ENCODE measurements at regions not wholly inside any gene's neighbourhood (a gene's known extent, or its start where the extent isn't known, plus 50 kb on each side); places are given as distances from the start of the nearest gene placed in this dataset.

GRCh38 chr13:82687884-82688283, 1194.4 kb downstream of the SLITRK1 start:
- TF ChIP-seq CTBP1 (IDR thresholded peaks at IDR 0.05; ENCODE audit: borderline replicate concordance) = no peak
- no peak for TF ChIP-seq SP1 (IDR thresholded peaks at IDR 0.05)
- TF ChIP-seq NFRKB (IDR thresholded peaks at IDR 0.05) = no peak
- no peak for TF ChIP-seq ARNT (IDR thresholded peaks at IDR 0.05)
- TF ChIP-seq PKNOX1 (IDR thresholded peaks at IDR 0.05) = no peak
- TF ChIP-seq FOXA1 (IDR thresholded peaks at IDR 0.05) = no peak
- TF ChIP-seq LEF1 (IDR thresholded peaks at IDR 0.05; ENCODE audit: borderline replicate concordance) = no peak
- TF ChIP-seq ZNF384 (IDR thresholded peaks at IDR 0.05) = no peak
- TF ChIP-seq FOXM1 (IDR thresholded peaks at IDR 0.05; ENCODE audit: borderline replicate concordance) = no peak
- no peak for TF ChIP-seq HDGF (IDR thresholded peaks at IDR 0.05; ENCODE audit: borderline replicate concordance)
- TF ChIP-seq L3MBTL2 (conservative IDR thresholded peaks at IDR 0.05) = no peak
- TF ChIP-seq ELF4 (IDR thresholded peaks at IDR 0.05) = no peak
- TF ChIP-seq FOXK2 (IDR thresholded peaks at IDR 0.05) = no peak
- TF ChIP-seq TARDBP (IDR thresholded peaks at IDR 0.05) = no peak
- no peak for TF ChIP-seq BHLHE40 (IDR thresholded peaks at IDR 0.05; ENCODE audit: borderline replicate concordance)
- no peak for TF ChIP-seq SUZ12 (IDR thresholded peaks at IDR 0.05)
- CTCF ChIA-PET = no interaction called here
- POLR2A ChIA-PET = no interaction called here
- no peak for DNase-seq (ENCODE audit: extremely low spot score)

GRCh38 chr13:82681535-82681934, 1200.7 kb downstream of the SLITRK1 start:
- no peak for DNase-seq (ENCODE audit: extremely low spot score)
- TF ChIP-seq L3MBTL2 (conservative IDR thresholded peaks at IDR 0.05) (no peak), NFRKB (IDR thresholded peaks at IDR 0.05) (no peak), BHLHE40 (IDR thresholded peaks at IDR 0.05; ENCODE audit: borderline replicate concordance) (no peak), FOXA1 (IDR thresholded peaks at IDR 0.05) (no peak), ELF4 (IDR thresholded peaks at IDR 0.05) (no peak), FOXK2 (IDR thresholded peaks at IDR 0.05) (no peak), TARDBP (IDR thresholded peaks at IDR 0.05) (no peak), SUZ12 (IDR thresholded peaks at IDR 0.05) (no peak), SP1 (IDR thresholded peaks at IDR 0.05) (no peak), CTBP1 (IDR thresholded peaks at IDR 0.05; ENCODE audit: borderline replicate concordance) (no peak), ZNF384 (IDR thresholded peaks at IDR 0.05) (no peak), ARNT (IDR thresholded peaks at IDR 0.05) (no peak), LEF1 (IDR thresholded peaks at IDR 0.05; ENCODE audit: borderline replicate concordance) (no peak), PKNOX1 (IDR thresholded peaks at IDR 0.05) (no peak), HDGF (IDR thresholded peaks at IDR 0.05; ENCODE audit: borderline replicate concordance) (no peak)
- ChIA-PET CTCF (no interaction called here), POLR2A (no interaction called here)

GRCh38 chr13:82678052-82678451, 1204.2 kb downstream of the SLITRK1 start:
- no peak for TF ChIP-seq LEF1 (IDR thresholded peaks at IDR 0.05; ENCODE audit: borderline replicate concordance)
- TF ChIP-seq PKNOX1 (IDR thresholded peaks at IDR 0.05) = no peak
- TF ChIP-seq CTBP1 (IDR thresholded peaks at IDR 0.05; ENCODE audit: borderline replicate concordance) = no peak
- TF ChIP-seq FOXA1 (IDR thresholded peaks at IDR 0.05) = no peak
- no peak for TF ChIP-seq ZNF384 (IDR thresholded peaks at IDR 0.05)
- no peak for TF ChIP-seq SP1 (IDR thresholded peaks at IDR 0.05)
- TF ChIP-seq FOXM1 (IDR thresholded peaks at IDR 0.05; ENCODE audit: borderline replicate concordance) = no peak
- no peak for TF ChIP-seq ARNT (IDR thresholded peaks at IDR 0.05)
- no peak for TF ChIP-seq ELF4 (IDR thresholded peaks at IDR 0.05)
- ChIA-PET POLR2A (no interaction called here), CTCF (no interaction called here)
- no peak for DNase-seq (ENCODE audit: extremely low spot score)

GRCh38 chr13:82675024-82675423, 1207.2 kb downstream of the SLITRK1 start:
- DNase-seq (ENCODE audit: extremely low spot score) = no peak

GRCh38 chr13:82674546-82674945, 1207.7 kb downstream of the SLITRK1 start:
- TF ChIP-seq L3MBTL2 (conservative IDR thresholded peaks at IDR 0.05) = no peak
- no peak for TF ChIP-seq ZNF384 (IDR thresholded peaks at IDR 0.05)
- TF ChIP-seq SUZ12 (IDR thresholded peaks at IDR 0.05) = no peak
- no peak for TF ChIP-seq TARDBP (IDR thresholded peaks at IDR 0.05)
- TF ChIP-seq BHLHE40 (IDR thresholded peaks at IDR 0.05; ENCODE audit: borderline replicate concordance) = no peak
- no peak for TF ChIP-seq ARNT (IDR thresholded peaks at IDR 0.05)
- ChIA-PET POLR2A (no interaction called here), CTCF (no interaction called here)
- DNase-seq (ENCODE audit: extremely low spot score) = no peak

More at GRCh38 chr13:82675024-82675423, 1207.2 kb downstream of the SLITRK1 start:
- no peak for TF ChIP-seq TARDBP (IDR thresholded peaks at IDR 0.05)
- no peak for TF ChIP-seq SUZ12 (IDR thresholded peaks at IDR 0.05)
- no peak for TF ChIP-seq NFRKB (IDR thresholded peaks at IDR 0.05)
- TF ChIP-seq FOXA1 (IDR thresholded peaks at IDR 0.05) = no peak
- TF ChIP-seq L3MBTL2 (conservative IDR thresholded peaks at IDR 0.05) = no peak
- TF ChIP-seq FOXM1 (IDR thresholded peaks at IDR 0.05; ENCODE audit: borderline replicate concordance) = no peak
- TF ChIP-seq FOXK2 (IDR thresholded peaks at IDR 0.05) = no peak
- TF ChIP-seq BHLHE40 (IDR thresholded peaks at IDR 0.05; ENCODE audit: borderline replicate concordance) = no peak
- TF ChIP-seq CTBP1 (IDR thresholded peaks at IDR 0.05; ENCODE audit: borderline replicate concordance) = no peak
- no peak for TF ChIP-seq HDGF (IDR thresholded peaks at IDR 0.05; ENCODE audit: borderline replicate concordance)
- TF ChIP-seq PKNOX1 (IDR thresholded peaks at IDR 0.05) = no peak
- TF ChIP-seq SP1 (IDR thresholded peaks at IDR 0.05) = no peak
- TF ChIP-seq ARNT (IDR thresholded peaks at IDR 0.05) = no peak
- no peak for TF ChIP-seq ELF4 (IDR thresholded peaks at IDR 0.05)
- ChIA-PET POLR2A (no interaction called here), CTCF (no interaction called here)

GRCh38 chr13:82672248-82672647, 1210.0 kb downstream of the SLITRK1 start:
- ChIA-PET CTCF (no interaction called here), POLR2A (no interaction called here)

More at GRCh38 chr13:82672248-82672647, 1210.0 kb downstream of the SLITRK1 start:
- no peak for DNase-seq (ENCODE audit: extremely low spot score)
- TF ChIP-seq ARNT (IDR thresholded peaks at IDR 0.05) = no peak
- TF ChIP-seq ELF4 (IDR thresholded peaks at IDR 0.05) = no peak
- no peak for TF ChIP-seq NFRKB (IDR thresholded peaks at IDR 0.05)
- no peak for TF ChIP-seq ZNF384 (IDR thresholded peaks at IDR 0.05)
- TF ChIP-seq FOXK2 (IDR thresholded peaks at IDR 0.05) = no peak
- no peak for TF ChIP-seq SUZ12 (IDR thresholded peaks at IDR 0.05)
- TF ChIP-seq PKNOX1 (IDR thresholded peaks at IDR 0.05) = no peak
- no peak for TF ChIP-seq HDGF (IDR thresholded peaks at IDR 0.05; ENCODE audit: borderline replicate concordance)
- no peak for TF ChIP-seq TARDBP (IDR thresholded peaks at IDR 0.05)
- TF ChIP-seq CTBP1 (IDR thresholded peaks at IDR 0.05; ENCODE audit: borderline replicate concordance) = no peak
- TF ChIP-seq LEF1 (IDR thresholded peaks at IDR 0.05; ENCODE audit: borderline replicate concordance) = no peak
